VCaP (cell line): ENCODE measurements at regions not wholly inside any gene's neighbourhood (a gene's known extent, or its start where the extent isn't known, plus 50 kb on each side); places are given as distances from the start of the nearest gene placed in this dataset.

ENCODE experiments used
- H3K27ac ChIP-seq: fragments of 450-650 bp; 2 replicates; pipeline ENCODE4 v1.5.1; 2017
- CTCF ChIP-seq: fragments of 450-650 bp; conservative IDR thresholded peaks from 2 replicates; pipeline ENCODE4 v1.5.1; 2017; ENCODE audit warnings: mild to moderate bottlenecking, moderate library complexity

GRCh38 chr6:74997646-74998045 is 208.2 kb downstream of the COL12A1 start:
- TF ChIP-seq CTCF, result no peak
- no peak overlapping the region for H3K27ac ChIP-seq

GRCh38 chr6:74993136-74993535 is 212.7 kb downstream of the COL12A1 start:
- H3K27ac ChIP-seq, result no peak overlapping the region
- no peak for TF ChIP-seq CTCF

GRCh38 chr6:74991573-74992332 is 214.1 kb downstream of the COL12A1 start:
- TF ChIP-seq CTCF, result peak; percentile 55
- no peak overlapping the region for H3K27ac ChIP-seq

DNA sequence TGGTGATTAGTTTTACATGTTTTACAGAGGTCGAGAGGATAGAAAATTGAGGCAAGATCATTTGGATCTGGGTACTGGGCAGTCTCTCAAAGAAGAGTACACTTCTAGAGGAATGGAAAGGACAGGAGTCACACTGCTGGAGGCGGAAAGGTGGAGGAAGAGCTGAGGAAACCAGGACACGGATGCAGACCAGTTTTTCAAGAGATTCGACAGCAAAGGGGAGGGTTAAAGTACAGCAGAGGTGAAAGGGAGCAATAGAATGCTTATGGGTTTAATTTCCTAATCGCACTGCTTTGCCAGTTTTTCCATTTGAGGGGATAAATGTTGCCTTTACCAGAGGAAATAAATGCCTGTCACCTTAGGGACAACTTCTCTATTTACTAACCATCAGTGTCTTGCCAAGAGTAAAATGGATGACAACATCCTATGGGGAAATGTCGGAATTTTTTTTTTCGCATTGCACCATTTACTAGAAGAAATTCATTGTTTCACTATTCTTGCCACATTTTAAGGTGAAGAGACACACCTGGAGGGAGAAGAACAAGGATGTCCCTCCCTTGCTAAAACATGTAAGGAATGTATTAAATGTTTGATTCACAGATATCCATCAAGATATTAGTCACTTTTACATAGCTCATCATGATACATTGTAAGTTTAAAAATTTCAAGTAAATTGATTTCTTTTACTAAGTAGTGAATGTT is 226.6 kb downstream of the COL12A1 start:
- no peak for TF ChIP-seq CTCF
- no peak overlapping the region for H3K27ac ChIP-seq

DNA sequence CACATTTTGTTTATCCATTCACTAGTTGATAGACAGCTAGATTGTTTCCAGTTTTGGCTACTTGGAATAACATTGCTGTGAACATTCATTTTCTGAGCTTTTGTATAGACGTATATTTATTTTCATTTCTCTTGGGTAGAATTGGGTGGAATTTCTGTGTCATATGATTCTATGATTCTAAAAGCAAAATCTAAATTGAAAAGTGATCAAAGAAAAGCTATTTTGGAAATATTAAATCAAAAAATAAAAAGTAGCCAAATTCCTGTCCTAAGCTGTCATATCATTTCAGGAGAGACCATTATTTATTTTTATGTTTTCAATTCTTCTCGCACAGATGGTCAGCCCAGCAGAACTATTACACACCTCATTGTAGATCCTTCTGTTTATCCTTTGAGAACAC is 229.2 kb downstream of the COL12A1 start:
- no peak for TF ChIP-seq CTCF
- H3K27ac ChIP-seq, result peak overlapping the region; percentile 52

GRCh38 chr6:74976026-74976425 is 229.8 kb downstream of the COL12A1 start:
- H3K27ac ChIP-seq, result no peak overlapping the region
- no peak for TF ChIP-seq CTCF

DNA sequence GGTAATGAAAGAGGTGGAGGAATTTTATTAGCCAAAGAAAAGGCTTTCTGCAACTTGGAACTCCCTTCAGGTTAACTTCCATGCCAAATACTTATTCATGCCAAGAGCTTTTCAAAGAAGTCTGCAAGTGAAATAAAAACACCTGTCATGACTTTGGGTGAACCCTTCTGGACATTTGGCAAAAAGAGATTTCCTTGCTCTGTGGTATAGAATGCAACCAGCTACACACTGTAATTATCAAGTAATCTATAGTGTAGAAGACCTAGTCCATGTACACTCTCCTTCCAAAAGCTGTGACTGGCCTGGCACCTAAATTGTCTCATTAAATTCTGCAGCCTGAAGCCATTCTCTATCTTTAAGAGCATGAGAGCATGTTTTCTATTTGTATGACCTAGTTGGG is 232.3 kb downstream of the COL12A1 start:
- H3K27ac ChIP-seq, result peak overlapping the region; percentile 76
- no peak for TF ChIP-seq CTCF
